Uterus (tissue), 2 donors: ENCODE measurements at regions not wholly inside any gene's neighbourhood (a gene's known extent, or its start where the extent isn't known, plus 50 kb on each side); places are given as distances from the start of the nearest gene placed in this dataset.

Experiments used
- CTCF ChIP-seq, 4 experiments: fragments of 200-600 bp in 2 of 4; fragments of 450-650 bp in 2 of 4; sonication (generic) in 2 of 4; IDR thresholded peaks; one replicate each; pipeline ENCODE4 v1.5.1; 2016 to 2019; ENCODE audit warnings: antibody characterized with exemption in 4 of 4, mild to moderate bottlenecking in 2 of 4, moderate library complexity in 1 of 4
- POLR2A ChIP-seq, 2 donors: fragments of 450-650 bp; IDR thresholded peaks; one replicate each; pipeline ENCODE4 v1.6.1; 2016; ENCODE audit warnings: antibody characterized with exemption in 2 of 2, mild to moderate bottlenecking in 1 of 2, moderate library complexity in 1 of 2

- TF ChIP-seq CTCF (IDR thresholded peaks at IDR 0.05) (no peak), POLR2A (IDR thresholded peaks at IDR 0.05) (no peak)
Measured at GRCh38 chr13:40488869-40489391, 177.5 kb downstream of the FOXO1 start.
